ENCODE measurements at regions not wholly inside any gene's neighbourhood (a gene's known extent, or its start where the extent isn't known, plus 50 kb on each side); places are given as distances from the start of the nearest gene placed in this dataset.
A peak's percentile ranks its signal among the peaks of the same experiment; 100 is the strongest.

DNA sequence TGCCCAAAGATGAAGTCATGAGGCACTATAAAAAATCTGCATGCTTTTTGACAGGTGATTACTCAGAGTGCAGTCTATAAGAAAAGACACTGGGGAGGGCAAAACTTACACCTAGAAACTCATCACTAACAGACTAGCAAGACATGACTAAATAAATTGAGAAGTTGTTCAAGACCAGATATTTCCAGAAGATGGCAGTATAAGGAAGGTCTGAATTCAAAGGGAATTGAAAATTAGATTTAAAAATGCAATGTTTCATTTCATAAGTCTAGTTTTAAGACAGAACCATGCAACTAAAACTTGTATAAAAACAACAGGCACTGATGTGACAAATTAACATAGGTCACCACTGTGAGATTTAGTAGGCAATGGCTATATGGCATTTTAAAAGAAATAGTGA, 232.5 kb upstream of the POF1B start:
- TF ChIP-seq, protein P1, sequence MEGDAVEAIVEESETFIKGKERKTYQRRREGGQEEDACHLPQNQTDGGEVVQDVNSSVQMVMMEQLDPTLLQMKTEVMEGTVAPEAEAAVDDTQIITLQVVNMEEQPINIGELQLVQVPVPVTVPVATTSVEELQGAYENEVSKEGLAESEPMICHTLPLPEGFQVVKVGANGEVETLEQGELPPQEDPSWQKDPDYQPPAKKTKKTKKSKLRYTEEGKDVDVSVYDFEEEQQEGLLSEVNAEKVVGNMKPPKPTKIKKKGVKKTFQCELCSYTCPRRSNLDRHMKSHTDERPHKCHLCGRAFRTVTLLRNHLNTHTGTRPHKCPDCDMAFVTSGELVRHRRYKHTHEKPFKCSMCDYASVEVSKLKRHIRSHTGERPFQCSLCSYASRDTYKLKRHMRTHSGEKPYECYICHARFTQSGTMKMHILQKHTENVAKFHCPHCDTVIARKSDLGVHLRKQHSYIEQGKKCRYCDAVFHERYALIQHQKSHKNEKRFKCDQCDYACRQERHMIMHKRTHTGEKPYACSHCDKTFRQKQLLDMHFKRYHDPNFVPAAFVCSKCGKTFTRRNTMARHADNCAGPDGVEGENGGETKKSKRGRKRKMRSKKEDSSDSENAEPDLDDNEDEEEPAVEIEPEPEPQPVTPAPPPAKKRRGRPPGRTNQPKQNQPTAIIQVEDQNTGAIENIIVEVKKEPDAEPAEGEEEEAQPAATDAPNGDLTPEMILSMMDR (IDR thresholded peaks at IDR 0.05): peak; percentile 51
- TF ChIP-seq EZH2phosphoT487 (IDR thresholded peaks at IDR 0.05): no peak

Measured in neural progenitor cell (in vitro differentiated cells).